GM21717 (cell line): ENCODE measurements at regions not wholly inside any gene's neighbourhood (a gene's known extent, or its start where the extent isn't known, plus 50 kb on each side); places are given as distances from the start of the nearest gene placed in this dataset.

ENCODE experiments used
- ATAC-seq: cut with Tn5 transposase; IDR thresholded peaks from one replicate; pipeline ENCODE4 v1.9.1; 2021; ENCODE audit warnings: mild to moderate bottlenecking, moderate library complexity; ENCODE audit not compliant: unreplicated experiment

DNA sequence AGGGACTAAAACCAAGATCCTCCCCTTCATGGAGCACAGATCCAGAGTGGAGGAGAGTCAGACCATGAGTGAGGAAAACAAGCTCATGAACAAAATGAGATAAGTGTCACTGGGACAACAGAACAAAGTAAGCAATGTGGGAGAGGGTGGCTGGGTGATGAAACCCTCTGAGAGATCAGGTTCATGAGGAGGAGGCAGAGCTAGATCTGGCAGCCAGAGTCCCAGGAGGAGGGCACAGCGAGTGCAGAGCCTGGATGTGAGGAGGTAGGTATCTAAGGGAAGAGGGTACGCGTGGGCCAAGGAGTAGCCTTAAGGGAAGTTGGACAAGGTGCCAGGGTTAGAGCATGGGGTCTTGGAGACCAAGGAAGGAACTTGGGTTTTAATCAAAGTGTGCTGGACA, 1311.9 kb downstream of the UQCRFS1 start:
- ATAC-seq: no peak

- no peak for ATAC-seq
These were observed 1316.9 kb downstream of the UQCRFS1 start for GRCh38 chr19:27896091-27896490.

DNA sequence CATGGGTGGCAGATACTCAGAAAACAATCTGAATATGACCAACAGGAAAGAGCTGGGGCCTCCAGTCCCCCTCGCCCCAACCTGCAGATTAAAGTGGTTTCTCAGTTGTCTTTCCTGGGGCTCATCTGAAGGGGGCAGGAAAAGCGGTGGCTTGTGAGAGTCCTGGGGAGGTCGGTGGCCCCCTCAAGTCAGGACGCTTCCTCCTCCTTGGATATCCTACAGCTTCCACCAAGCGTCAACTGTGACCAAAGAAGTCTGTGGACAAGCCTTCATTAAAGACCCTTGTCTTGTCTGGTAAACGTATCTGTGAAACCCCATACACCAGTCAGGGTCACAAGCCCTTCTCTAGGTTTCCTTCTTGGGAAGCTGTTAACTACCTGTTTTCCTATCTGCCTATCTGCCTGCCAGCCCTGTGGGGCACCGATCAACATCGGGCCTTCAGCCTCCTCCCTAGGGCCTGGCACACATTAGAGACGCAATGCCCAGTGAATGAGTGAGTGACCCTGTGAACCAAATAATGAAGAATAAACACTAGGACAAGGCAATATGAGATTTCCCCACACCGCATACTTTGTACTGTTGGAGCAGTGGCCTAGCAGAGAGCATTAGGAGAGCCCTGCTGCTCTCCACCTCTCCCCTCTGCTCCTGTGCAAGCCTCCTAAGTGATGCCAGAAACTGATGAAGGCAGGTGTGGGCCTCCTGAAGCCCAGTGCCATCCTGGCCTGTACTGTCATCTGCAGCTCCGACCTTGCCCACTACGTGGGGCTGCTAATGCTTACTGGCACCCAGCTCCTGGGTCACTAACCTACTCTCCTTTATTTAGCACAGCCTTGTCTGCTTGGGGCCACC, 1317.8 kb downstream of the UQCRFS1 start:
- ATAC-seq: no peak

DNA sequence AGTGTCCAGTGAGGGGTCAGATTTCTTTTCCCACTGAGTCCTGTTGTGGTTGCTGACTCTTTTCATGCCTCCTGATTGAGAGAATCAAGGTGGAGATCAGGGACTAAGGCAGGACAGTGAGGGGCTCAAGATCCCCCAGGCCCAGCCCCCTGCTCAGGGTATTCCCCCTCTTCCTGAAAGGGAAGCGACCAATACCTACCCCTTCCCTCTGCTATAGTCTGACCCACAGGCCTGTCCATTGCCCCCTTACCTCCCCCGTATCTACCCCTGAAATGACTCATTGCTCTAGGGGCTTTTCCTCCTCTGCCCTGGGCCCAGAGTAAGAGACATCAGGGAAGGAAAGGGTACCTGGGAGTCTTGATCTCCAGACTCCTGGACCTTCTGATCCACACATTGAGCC, 1320.5 kb downstream of the UQCRFS1 start:
- ATAC-seq: no peak

- ATAC-seq: no peak
These were observed 1321.5 kb downstream of the UQCRFS1 start for GRCh38 chr19:27891411-27891810.

DNA sequence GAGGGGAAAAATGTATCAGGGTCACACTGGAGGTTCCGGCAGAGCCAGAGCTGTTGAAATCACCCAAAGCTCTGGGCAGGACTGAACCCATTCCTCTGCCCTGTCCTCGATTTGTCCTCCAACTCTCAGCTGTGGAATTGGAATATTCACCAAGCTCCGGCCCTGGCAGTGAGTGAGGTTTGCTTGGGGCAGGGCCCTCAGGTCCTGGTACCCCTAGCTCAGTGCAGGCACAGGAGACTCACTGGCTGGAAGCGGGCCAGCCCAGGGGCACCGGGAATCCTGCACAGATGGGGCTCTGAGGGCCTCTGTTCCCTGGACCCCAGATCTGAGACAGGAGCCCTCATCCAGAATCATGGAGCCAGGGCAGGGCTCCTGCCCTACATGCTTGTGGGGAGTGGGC, 1322.3 kb downstream of the UQCRFS1 start:
- no peak for ATAC-seq

DNA sequence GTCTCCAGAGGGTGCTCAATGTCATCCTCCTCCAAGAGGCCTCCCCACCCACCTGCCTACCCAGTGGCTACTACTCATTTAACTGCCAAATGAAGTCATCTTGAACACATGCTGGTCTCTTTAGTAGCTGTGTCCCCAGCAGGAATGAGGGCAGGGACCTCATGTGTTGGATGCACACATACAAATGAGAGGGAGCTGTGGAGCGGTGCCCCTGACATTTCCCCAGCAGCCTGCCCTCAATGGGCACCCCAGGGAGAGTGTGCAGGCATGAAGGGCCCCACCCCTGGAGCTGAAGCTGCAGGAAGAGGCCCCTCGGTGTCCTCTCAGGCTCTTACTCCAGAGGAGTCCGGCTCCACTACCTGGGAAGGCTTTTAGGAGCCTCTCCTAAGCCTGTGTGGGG, 1322.7 kb downstream of the UQCRFS1 start:
- no peak for ATAC-seq

- no peak for ATAC-seq
These were observed 1323.8 kb downstream of the UQCRFS1 start for GRCh38 chr19:27889156-27889555.

DNA sequence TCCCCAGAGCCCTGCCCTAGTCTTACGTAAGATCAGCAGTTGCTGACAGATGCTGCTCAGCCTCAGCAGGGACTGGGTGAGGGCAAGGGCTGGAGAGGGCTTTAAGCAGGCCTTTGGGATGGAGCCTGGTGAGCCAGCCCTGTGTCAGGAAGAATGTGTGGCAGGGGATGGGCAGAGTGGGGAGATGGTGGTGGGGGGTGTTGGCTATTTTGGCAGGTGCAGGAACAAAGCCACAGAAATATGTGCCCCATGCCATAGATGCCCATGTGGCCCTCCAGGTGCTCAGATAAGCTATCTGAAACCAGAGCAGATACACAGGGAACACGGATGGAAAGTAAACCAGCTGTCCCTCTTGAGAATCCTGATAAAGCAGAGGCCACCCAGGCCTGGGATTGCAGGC, 1325.0 kb downstream of the UQCRFS1 start:
- ATAC-seq: no peak

- ATAC-seq: no peak
These were observed 1327.6 kb downstream of the UQCRFS1 start for GRCh38 chr19:27885359-27885758.

- ATAC-seq: no peak
These were observed 1328.6 kb downstream of the UQCRFS1 start for GRCh38 chr19:27884376-27884775.

GRCh38 chr19:27881213-27881612, 1331.7 kb downstream of the UQCRFS1 start:
- no peak for ATAC-seq

- ATAC-seq: no peak
These were observed 1335.9 kb downstream of the UQCRFS1 start for GRCh38 chr19:27876976-27877512.

DNA sequence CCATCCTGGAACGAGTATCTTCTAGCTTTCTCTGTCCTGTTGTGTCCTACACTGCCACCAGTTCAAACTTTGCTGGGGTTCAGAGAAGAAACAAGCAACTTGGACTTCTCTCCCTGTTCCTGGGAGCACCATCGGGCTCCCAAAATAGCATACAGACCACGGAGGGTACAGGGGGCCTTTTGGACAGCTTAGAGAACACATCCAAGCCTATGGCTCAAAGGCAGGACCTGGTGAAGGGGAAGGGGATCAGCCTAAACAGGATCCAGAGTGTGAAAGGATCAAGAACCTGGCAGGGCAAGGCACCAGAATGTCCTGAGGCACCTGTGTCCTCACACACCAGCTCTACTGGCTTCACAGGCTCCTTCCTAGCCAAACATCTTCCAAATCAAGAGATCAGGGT, 1336.5 kb downstream of the UQCRFS1 start:
- ATAC-seq: no peak

GRCh38 chr19:27872370-27872769, 1340.6 kb downstream of the UQCRFS1 start:
- ATAC-seq: no peak

DNA sequence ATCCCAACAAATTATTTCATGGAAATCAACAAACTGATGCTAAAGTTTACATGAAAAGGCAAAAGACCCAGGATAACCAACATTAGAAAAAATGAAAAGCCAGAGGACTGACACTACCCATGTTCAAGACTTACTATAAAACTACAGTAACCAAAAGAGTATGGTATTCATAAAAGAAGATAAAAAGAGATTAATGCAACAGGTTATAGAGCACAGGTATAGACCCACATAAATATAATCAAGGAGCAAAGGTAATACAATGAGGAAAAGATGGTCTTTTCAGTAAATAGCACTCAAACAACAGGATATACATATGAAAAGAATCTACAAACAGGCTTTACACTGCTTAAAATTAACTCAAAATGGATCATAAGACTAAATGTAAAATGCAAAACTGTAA, 1342.7 kb downstream of the UQCRFS1 start:
- ATAC-seq: no peak

DNA sequence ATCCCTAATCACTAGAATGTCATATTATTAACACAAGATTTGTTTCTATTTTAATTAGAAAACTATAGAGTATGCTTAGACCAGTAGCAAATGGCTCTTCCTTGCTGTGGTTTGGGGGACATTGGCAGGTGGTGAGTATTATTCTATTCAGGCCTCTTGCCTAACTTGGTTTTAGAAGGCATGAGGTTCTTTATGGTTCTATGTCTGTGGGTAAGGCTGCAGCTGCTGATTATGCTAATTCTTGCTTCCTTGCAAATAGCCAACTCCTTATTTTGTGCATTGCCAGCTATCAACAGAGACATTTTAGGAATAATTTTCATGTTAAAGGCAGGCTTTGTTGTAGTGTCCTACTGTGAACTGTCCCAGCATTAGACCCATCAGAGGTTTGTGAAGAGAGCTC, 1344.9 kb downstream of the UQCRFS1 start:
- no peak for ATAC-seq

- no peak for ATAC-seq
These were observed 1346.8 kb downstream of the UQCRFS1 start for GRCh38 chr19:27865927-27866777.

DNA sequence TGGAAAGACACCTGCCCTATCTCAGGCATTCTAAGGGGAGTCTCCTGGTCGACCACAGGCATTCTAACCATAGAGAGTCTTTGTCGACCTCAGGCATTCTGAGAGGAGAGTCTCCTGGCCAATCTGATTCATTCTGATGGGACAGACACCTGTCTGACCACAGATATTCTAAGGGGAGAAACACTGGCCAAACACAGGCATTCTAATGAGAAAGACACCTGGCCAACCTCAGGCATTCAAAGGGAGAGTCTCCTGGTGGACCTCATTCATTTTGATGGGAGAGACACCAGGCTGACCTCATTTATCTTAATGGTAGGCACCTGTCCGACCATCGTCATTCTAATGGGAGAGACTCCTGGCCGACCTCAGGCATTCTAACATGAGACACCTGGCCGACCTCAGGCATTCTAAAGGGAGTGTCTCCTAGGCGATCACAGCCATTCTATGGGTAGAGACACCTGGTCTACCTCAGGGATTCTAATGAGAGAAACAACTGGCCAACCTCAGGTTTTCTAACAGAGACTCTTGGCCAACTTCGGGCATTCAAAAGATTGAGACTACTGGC, 1351.5 kb downstream of the UQCRFS1 start:
- ATAC-seq: no peak

- no peak for ATAC-seq
These were observed 1352.5 kb downstream of the UQCRFS1 start for GRCh38 chr19:27860309-27860934.

GRCh38 chr19:27859689-27860088, 1353.3 kb downstream of the UQCRFS1 start:
- no peak for ATAC-seq
